Spleen (tissue), 7 donors: ENCODE measurements at regions not wholly inside any gene's neighbourhood (a gene's known extent, or its start where the extent isn't known, plus 50 kb on each side); places are given as distances from the start of the nearest gene placed in this dataset.

Experiments
- CTCF ChIP-seq, 11 experiments: fragments of 200-600 bp in 7 of 11; fragments of 450-650 bp in 4 of 11; sonication (generic) in 4 of 11; IDR thresholded peaks in 8 of 11; conservative IDR thresholded peaks in 3 of 11; 1 replicate in 7 of 11; 2 replicates in 4 of 11; pipeline versions ENCODE4 v1.4.0 to v1.8.0; 2016 to 2021; ENCODE audit warnings: antibody characterized with exemption in 11 of 11, inconsistent platforms in 4 of 11, mild to moderate bottlenecking in 1 of 11
- POLR2AphosphoS5 ChIP-seq, 3 donors: sonication (generic); formaldehyde crosslinking; IDR thresholded peaks; one replicate each; pipeline ENCODE4 v1.5.1; 2017; ENCODE audit warnings: antibody characterized with exemption in 3 of 3
- donor health status: DM: no; HTN: no; CAD: no; lungs with moderate emphysema.
- donor health status: DM: no; HTN: no; CAD: no.
- donor health status: DM: no; HTN: no; CAD: no.

GRCh38 chr3:168485936-168486335 lies 390.2 kb upstream of the GOLIM4 start:
- TF ChIP-seq POLR2AphosphoS5 (IDR thresholded peaks at IDR 0.05) (no peak), CTCF (IDR thresholded peaks at IDR 0.05 in 8 of 11, conservative IDR thresholded peaks at IDR 0.05 in 3 of 11) (no peak)
